Hepatocyte (in vitro differentiated cells): ENCODE measurements at regions not wholly inside any gene's neighbourhood (a gene's known extent, or its start where the extent isn't known, plus 50 kb on each side); places are given as distances from the start of the nearest gene placed in this dataset.

ENCODE experiments used
- EZH2 ChIP-seq: fragments of 200-600 bp; sonication (generic); IDR thresholded peaks from 2 replicates; pipeline ENCODE4 v1.6.1; 2016; ENCODE audit warnings: antibody characterized with exemption, mild to moderate bottlenecking, borderline replicate concordance
- EZH2phosphoT487 ChIP-seq: fragments of 200-600 bp; sonication (generic); IDR thresholded peaks from one replicate; pipeline ENCODE4 v1.6.1; 2018; ENCODE audit warnings: antibody characterized with exemption, mild to moderate bottlenecking, low read depth, moderate library complexity; ENCODE audit not compliant: unreplicated experiment, severe bottlenecking
- TF ChIP-seq, protein P1 (sequence below): fragments of 200-600 bp; sonication (generic); IDR thresholded peaks from 2 replicates; pipeline ENCODE4 v1.5.1; 2016; ENCODE audit warnings: antibody characterized with exemption, mild to moderate bottlenecking; ENCODE audit not compliant: poor library complexity

DNA sequence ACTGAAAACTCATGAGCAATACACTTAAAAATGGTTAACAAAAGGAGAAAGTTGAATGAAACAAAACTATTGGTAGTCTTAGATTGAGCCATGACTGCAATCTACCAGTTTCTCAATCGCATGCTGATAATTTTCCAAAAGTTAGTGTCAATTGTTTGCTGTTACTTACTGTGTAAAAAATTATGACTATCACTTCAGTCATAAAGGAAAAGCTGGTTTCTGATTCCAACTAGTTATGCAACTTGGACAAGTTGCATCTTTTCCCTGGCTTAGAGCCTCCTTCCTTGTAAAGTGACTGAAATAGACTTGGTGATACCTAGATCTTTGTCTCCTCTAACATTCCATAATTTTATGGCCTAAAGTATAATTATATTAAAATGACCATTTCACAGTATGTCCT lies 88.3 kb upstream of the PAK5 start:
- TF ChIP-seq, protein P1, sequence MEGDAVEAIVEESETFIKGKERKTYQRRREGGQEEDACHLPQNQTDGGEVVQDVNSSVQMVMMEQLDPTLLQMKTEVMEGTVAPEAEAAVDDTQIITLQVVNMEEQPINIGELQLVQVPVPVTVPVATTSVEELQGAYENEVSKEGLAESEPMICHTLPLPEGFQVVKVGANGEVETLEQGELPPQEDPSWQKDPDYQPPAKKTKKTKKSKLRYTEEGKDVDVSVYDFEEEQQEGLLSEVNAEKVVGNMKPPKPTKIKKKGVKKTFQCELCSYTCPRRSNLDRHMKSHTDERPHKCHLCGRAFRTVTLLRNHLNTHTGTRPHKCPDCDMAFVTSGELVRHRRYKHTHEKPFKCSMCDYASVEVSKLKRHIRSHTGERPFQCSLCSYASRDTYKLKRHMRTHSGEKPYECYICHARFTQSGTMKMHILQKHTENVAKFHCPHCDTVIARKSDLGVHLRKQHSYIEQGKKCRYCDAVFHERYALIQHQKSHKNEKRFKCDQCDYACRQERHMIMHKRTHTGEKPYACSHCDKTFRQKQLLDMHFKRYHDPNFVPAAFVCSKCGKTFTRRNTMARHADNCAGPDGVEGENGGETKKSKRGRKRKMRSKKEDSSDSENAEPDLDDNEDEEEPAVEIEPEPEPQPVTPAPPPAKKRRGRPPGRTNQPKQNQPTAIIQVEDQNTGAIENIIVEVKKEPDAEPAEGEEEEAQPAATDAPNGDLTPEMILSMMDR = no peak
- no peak for TF ChIP-seq EZH2
- TF ChIP-seq EZH2phosphoT487 = no peak
